ENCODE measurements at regions not wholly inside any gene's neighbourhood (a gene's known extent, or its start where the extent isn't known, plus 50 kb on each side); places are given as distances from the start of the nearest gene placed in this dataset.
"Not testable (repeated sequence)": the region's sequence is repeated elsewhere in the genome, so short reads cannot be mapped to it uniquely, and the experiment has no call there.

- H3K4me1 ChIP-seq (ENCODE audit: insufficient read depth, low read length); intact Hi-C loops (cut with micrococcal nuclease; ENCODE audit: unreplicated experiment); DNase-seq (ENCODE audit: low spot score); H3K27me3 ChIP-seq (ENCODE audit: control insufficient read depth in 1 of 2, insufficient read depth in 2 of 2, low read length in 2 of 2); H4K20me1 ChIP-seq (ENCODE audit: insufficient read depth, low read length); CTCF ChIA-PET (ENCODE audit: low intra/inter-chr PET ratio, low total read pairs); ATAC-seq; H3K9me3 ChIP-seq (ENCODE audit: low read length); POLR2A ChIA-PET; H2AFZ ChIP-seq (ENCODE audit: low read length); H3K4me2 ChIP-seq (ENCODE audit: low read depth, low read length); in situ Hi-C loops (cut with HindIII; ENCODE audit: extremely low pct_ligation_motif_present, low pct_unique_long_range_greater_than_20kb); FAIRE-seq; H3K27ac ChIP-seq (ENCODE audit: extremely low read length, insufficient read depth, low read length); H3K4me3 ChIP-seq (replicated peaks in 1 of 3; ENCODE audit: insufficient read depth in 1 of 3, low read depth in 2 of 3, low read length in 3 of 3); H3K79me2 ChIP-seq (ENCODE audit: insufficient read depth, low read length); BruUV-seq (replicated peaks); H3K9ac ChIP-seq (ENCODE audit: insufficient read depth, low read depth, low read length); H3K36me3 ChIP-seq (replicated peaks in 1 of 2; ENCODE audit: control insufficient read depth in 1 of 2, insufficient read depth in 2 of 2, low read length in 2 of 2): not testable (repeated sequence)
- 17% methylated on average over 3 of the region's 7 CpGs for WGBS (ENCODE audit: low lambda C conversion rate)
Measured at GRCh38 chr10:131581547-131581946, 270.0 kb upstream of the TCERG1L start.

- Histone ChIP-seq H3K9ac (ENCODE audit: insufficient read depth, low read depth, low read length) (no peak overlapping the region), H3K27ac (ENCODE audit: extremely low read length, insufficient read depth, low read length) (no peak overlapping the region), H3K4me1 (ENCODE audit: insufficient read depth, low read length) (no peaks in the 10 kb centered on the region), H2AFZ (ENCODE audit: low read length) (no peak overlapping the region), H3K9me3 (ENCODE audit: low read length) (no peaks in the 10 kb centered on the region), H3K4me2 (ENCODE audit: low read depth, low read length) (no peak overlapping the region), H3K79me2 (ENCODE audit: insufficient read depth, low read length) (no peaks in the 10 kb centered on the region), H3K27me3 (ENCODE audit: control insufficient read depth in 1 of 2, insufficient read depth in 2 of 2, low read length in 2 of 2) (peaks cover 0 to 2% of the 10 kb centered on the region in 2 experiments; a peak in 2 of 5 replicates), H3K36me3 (replicated peaks in 1 of 2; ENCODE audit: control insufficient read depth in 1 of 2, insufficient read depth in 2 of 2, low read length in 2 of 2) (no peaks in the 10 kb centered on the region), H4K20me1 (ENCODE audit: insufficient read depth, low read length) (no peaks in the 10 kb centered on the region), H3K4me3 (replicated peaks in 1 of 3; ENCODE audit: insufficient read depth in 1 of 3, low read depth in 2 of 3, low read length in 3 of 3) (no peak overlapping the region)
- intact Hi-C loops (cut with micrococcal nuclease; ENCODE audit: unreplicated experiment) (no loop called here), in situ Hi-C loops (cut with HindIII; ENCODE audit: extremely low pct_ligation_motif_present, low pct_unique_long_range_greater_than_20kb) (no loop called here)
- ATAC-seq (no peak), DNase-seq (ENCODE audit: low spot score) (no peak), FAIRE-seq (no peak)
- ChIA-PET CTCF (ENCODE audit: low intra/inter-chr PET ratio, low total read pairs) (no interaction called here), POLR2A (no interaction called here)
- TF ChIP-seq REPIN1 (CRISPR knock-in tag; IDR thresholded peaks at IDR 0.05; ENCODE audit: borderline replicate concordance, low read depth) (no peak), MEIS2 (CRISPR knock-in tag; IDR thresholded peaks at IDR 0.05) (no peak), ZFX (CRISPR knock-in tag; IDR thresholded peaks at IDR 0.05; ENCODE audit: low read depth) (no peak), ZNF598 (CRISPR knock-in tag; IDR thresholded peaks at IDR 0.05; ENCODE audit: borderline replicate concordance) (no peak)
- 37% methylated on average over 8 of the region's 12 CpGs for WGBS (ENCODE audit: low lambda C conversion rate)
- BruUV-seq (replicated peaks) = no TSS peak
Measured at GRCh38 chr10:131584287-131584686, 272.8 kb upstream of the TCERG1L start.
